ENCODE measurements at regions not wholly inside any gene's neighbourhood (a gene's known extent, or its start where the extent isn't known, plus 50 kb on each side); places are given as distances from the start of the nearest gene placed in this dataset.

GRCh38 chr1:37393173-37394120 lies 80.9 kb upstream of the ZC3H12A start:
- TF ChIP-seq POLR2AphosphoS5 (IDR thresholded peaks at IDR 0.05; ENCODE audit: low read depth, low read length), result no peak
- no peak for TF ChIP-seq TAF1 (IDR thresholded peaks at IDR 0.05; ENCODE audit: borderline replicate concordance, low read depth, low read length)
- TF ChIP-seq POLR2A (IDR thresholded peaks at IDR 0.05; ENCODE audit: low read depth, low read length), result no peak
